NT2/D1 (cell line): ENCODE measurements at regions not wholly inside any gene's neighbourhood (a gene's known extent, or its start where the extent isn't known, plus 50 kb on each side); places are given as distances from the start of the nearest gene placed in this dataset.

Experiments
- DNase-seq: peaks from one replicate; pipeline ENCODE4 v3.0.0-alpha.2; 2011; ENCODE audit warnings: low read depth, low spot score
- H3K27me3 ChIP-seq: 2 replicates; pipeline ENCODE4 v1.6.0; 2011; ENCODE audit warnings: mild to moderate bottlenecking; ENCODE audit not compliant: insufficient read length, insufficient read depth
- H3K36me3 ChIP-seq: 2 replicates; pipeline ENCODE4 v1.6.1; 2011; ENCODE audit warnings: mild to moderate bottlenecking, low read length, mixed read lengths; ENCODE audit not compliant: insufficient read depth, insufficient read length
- H3K4me1 ChIP-seq: 2 replicates; pipeline ENCODE4 v1.5.1; 2011; ENCODE audit not compliant: insufficient read depth, insufficient read length
- H3K4me3 ChIP-seq: 2 replicates; pipeline ENCODE4 v1.5.1; 2011; ENCODE audit warnings: low read depth; ENCODE audit not compliant: insufficient read length
- H3K9ac ChIP-seq: 2 replicates; pipeline ENCODE4 v1.6.0; 2011; ENCODE audit warnings: low read depth; ENCODE audit not compliant: insufficient read length
- H3K9me3 ChIP-seq: 2 replicates; pipeline ENCODE4 v1.5.1; 2011; ENCODE audit warnings: mild to moderate bottlenecking, low read length; ENCODE audit not compliant: insufficient read depth
- SUZ12 ChIP-seq: IDR thresholded peaks from 2 replicates; pipeline ENCODE4 v1.6.1; 2011; ENCODE audit not compliant: insufficient read length, insufficient read depth; ENCODE audit errors: extremely low read depth
- YY1 ChIP-seq: IDR thresholded peaks from 2 replicates; pipeline ENCODE4 v1.6.1; 2011; ENCODE audit not compliant: insufficient read length, insufficient read depth
- ZNF274 ChIP-seq: IDR thresholded peaks from 2 replicates; pipeline ENCODE4 v1.6.1; 2011; ENCODE audit warnings: mild to moderate bottlenecking, low read depth, low read length

- Histone ChIP-seq H3K9ac (no peak overlapping the region), H3K4me1 (no peaks in the 10 kb centered on the region), H3K36me3 (no peaks in the 10 kb centered on the region), H3K4me3 (no peak overlapping the region), H3K9me3 (no peaks in the 10 kb centered on the region), H3K27me3 (no peaks in the 10 kb centered on the region)
- DNase-seq, result no peak
- no peak for TF ChIP-seq YY1
- TF ChIP-seq ZNF274, result no peak
- TF ChIP-seq SUZ12, result no peak
Measured at GRCh38 chr5:147081311-147081764, 153.5 kb upstream of the STK32A start.

GRCh38 chr5:147084702-147085101 is 150.1 kb upstream of the STK32A start:
- Histone ChIP-seq H3K4me1 (no peaks in the 10 kb centered on the region), H3K9me3 (no peaks in the 10 kb centered on the region), H3K27me3 (no peaks in the 10 kb centered on the region), H3K36me3 (no peaks in the 10 kb centered on the region), H3K9ac (no peak overlapping the region), H3K4me3 (no peak overlapping the region)
- DNase-seq, result no peak
- TF ChIP-seq SUZ12 (no peak), ZNF274 (no peak), YY1 (no peak)

GRCh38 chr5:147085409-147085808 is 149.4 kb upstream of the STK32A start:
- TF ChIP-seq ZNF274 (no peak), SUZ12 (no peak), YY1 (no peak)
- Histone ChIP-seq H3K36me3 (no peaks in the 10 kb centered on the region), H3K9me3 (no peaks in the 10 kb centered on the region), H3K27me3 (no peaks in the 10 kb centered on the region), H3K4me1 (no peaks in the 10 kb centered on the region), H3K4me3 (no peak overlapping the region), H3K9ac (no peak overlapping the region)
- no peak for DNase-seq

- no peaks in the 10 kb centered on the region for H3K4me1 ChIP-seq
- no peaks in the 10 kb centered on the region for H3K36me3 ChIP-seq
- no peaks in the 10 kb centered on the region for H3K9me3 ChIP-seq
- TF ChIP-seq ZNF274 (no peak), SUZ12 (no peak), YY1 (no peak)
- H3K27me3 ChIP-seq, result no peaks in the 10 kb centered on the region
- no peak for DNase-seq
- H3K9ac ChIP-seq, result no peak overlapping the region
- no peak overlapping the region for H3K4me3 ChIP-seq
Measured at GRCh38 chr5:147092044-147092443, 142.8 kb upstream of the STK32A start.

- Histone ChIP-seq H3K27me3 (no peaks in the 10 kb centered on the region), H3K9me3 (no peaks in the 10 kb centered on the region), H3K9ac (no peak overlapping the region), H3K4me1 (no peaks in the 10 kb centered on the region), H3K36me3 (no peaks in the 10 kb centered on the region), H3K4me3 (no peak overlapping the region)
- DNase-seq, result no peak
- TF ChIP-seq SUZ12 (no peak), YY1 (no peak), ZNF274 (no peak)
Measured at GRCh38 chr5:147093138-147093537, 141.7 kb upstream of the STK32A start.

GRCh38 chr5:147095740-147096139 is 139.1 kb upstream of the STK32A start:
- H3K36me3 ChIP-seq, result no peaks in the 10 kb centered on the region
- no peak for DNase-seq
- TF ChIP-seq YY1 (no peak), ZNF274 (no peak), SUZ12 (no peak)
- no peaks in the 10 kb centered on the region for H3K9me3 ChIP-seq
- no peaks in the 10 kb centered on the region for H3K27me3 ChIP-seq
- H3K4me1 ChIP-seq, result no peaks in the 10 kb centered on the region
- H3K9ac ChIP-seq, result no peak overlapping the region
- H3K4me3 ChIP-seq, result no peak overlapping the region

GRCh38 chr5:147098233-147098790 is 136.5 kb upstream of the STK32A start:
- no peaks in the 10 kb centered on the region for H3K36me3 ChIP-seq
- H3K4me1 ChIP-seq, result no peaks in the 10 kb centered on the region
- TF ChIP-seq SUZ12 (no peak), YY1 (no peak), ZNF274 (no peak)
- H3K4me3 ChIP-seq, result no peak overlapping the region
- H3K9ac ChIP-seq, result no peak overlapping the region
- no peaks in the 10 kb centered on the region for H3K27me3 ChIP-seq
- peak; percentile 33 for DNase-seq
- H3K9me3 ChIP-seq, result no peaks in the 10 kb centered on the region
